Suppressor macrophage treated with lipopolysaccharide for 4 hours (primary cell): ENCODE measurements at regions not wholly inside any gene's neighbourhood (a gene's known extent, or its start where the extent isn't known, plus 50 kb on each side); places are given as distances from the start of the nearest gene placed in this dataset.

Source experiments
- DNase-seq: peaks from one replicate; pipeline ENCODE4 v3.0.0-alpha.2; 2020

DNA sequence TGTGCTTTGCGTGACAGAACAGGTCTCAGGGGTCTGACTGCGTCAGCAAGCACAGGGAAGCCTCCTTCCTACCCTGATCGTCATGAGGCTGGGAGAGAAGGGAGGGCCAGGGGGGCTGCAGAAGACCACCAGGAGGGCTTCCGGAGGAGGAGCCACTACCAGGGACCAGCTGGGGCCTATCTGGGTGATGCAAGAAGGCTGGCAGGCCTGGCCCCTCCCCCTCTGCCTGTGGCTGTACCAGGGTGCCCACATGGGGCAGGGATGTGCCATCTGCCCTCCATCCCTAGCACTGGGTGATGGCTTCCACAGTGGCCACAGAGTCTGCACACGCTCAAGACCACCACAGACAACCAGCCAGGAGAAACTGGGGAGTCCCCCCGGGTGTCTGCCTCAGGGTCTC, 116.4 kb upstream of the NKX1-1 start:
- no peak for DNase-seq

DNA sequence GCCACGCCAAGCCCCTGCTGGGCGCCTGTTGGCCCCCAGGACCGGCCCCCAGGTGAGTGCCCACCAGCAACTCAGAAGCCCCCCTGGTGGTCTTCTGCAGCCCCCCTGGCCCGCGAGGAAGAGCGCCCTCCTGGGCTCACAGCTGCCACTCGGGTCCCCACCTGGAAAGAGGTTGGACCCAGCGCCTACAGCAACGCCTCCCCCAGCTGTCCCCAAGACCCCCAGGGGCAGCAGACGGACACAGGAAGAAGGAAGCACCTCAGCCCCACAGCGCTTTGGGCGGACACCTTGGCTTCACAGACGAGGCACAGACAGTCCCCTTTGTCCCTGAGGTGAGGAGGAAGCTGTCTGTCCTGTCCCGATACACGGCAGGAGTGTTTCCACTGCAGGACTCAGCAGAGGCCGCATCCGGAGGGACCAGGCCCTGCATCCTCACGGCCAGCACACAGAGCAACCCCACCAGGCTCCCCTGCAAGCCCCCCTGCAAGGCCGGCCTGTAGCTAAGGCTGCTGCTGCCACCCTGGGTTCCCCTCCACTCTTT, 115.6 kb upstream of the NKX1-1 start:
- DNase-seq: no peak

DNA sequence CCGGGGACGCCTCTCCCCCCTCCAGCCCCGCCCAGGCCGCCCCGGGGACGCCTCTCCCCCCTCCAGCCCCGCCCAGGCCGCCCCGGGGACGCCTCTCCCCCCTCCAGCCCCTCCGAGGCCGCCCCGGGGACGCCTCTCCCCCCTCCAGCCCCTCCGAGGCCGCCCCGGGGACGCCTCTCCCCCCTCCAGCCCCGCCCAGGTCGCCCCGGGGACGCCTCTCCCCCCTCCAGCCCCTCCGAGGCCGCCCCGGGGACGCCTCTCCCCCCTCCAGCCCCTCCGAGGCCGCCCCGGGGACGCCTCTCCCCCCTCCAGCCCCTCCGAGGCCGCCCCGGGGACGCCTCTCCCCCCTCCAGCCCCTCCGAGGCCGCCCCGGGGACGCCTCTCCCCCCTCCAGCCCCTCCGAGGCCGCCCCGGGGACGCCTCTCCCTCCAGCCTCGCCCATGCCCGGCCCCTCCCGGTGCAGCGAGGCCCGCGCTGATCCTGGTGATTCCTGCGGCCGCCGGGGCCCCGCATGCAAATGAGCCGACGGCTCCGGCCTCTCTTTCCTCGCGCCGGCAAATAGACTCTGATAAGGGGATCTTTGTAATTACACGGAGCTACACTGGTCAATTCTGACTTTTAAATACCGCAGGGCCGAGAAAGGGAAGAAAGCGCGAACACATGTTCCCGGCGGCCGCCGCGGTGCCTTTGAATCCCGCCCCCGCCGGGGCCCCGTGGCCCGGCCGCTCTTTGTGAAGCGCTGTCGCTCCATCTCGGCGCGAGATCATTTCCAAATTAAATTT, 114.7 kb upstream of the NKX1-1 start:
- DNase-seq: peak; percentile 5

DNA sequence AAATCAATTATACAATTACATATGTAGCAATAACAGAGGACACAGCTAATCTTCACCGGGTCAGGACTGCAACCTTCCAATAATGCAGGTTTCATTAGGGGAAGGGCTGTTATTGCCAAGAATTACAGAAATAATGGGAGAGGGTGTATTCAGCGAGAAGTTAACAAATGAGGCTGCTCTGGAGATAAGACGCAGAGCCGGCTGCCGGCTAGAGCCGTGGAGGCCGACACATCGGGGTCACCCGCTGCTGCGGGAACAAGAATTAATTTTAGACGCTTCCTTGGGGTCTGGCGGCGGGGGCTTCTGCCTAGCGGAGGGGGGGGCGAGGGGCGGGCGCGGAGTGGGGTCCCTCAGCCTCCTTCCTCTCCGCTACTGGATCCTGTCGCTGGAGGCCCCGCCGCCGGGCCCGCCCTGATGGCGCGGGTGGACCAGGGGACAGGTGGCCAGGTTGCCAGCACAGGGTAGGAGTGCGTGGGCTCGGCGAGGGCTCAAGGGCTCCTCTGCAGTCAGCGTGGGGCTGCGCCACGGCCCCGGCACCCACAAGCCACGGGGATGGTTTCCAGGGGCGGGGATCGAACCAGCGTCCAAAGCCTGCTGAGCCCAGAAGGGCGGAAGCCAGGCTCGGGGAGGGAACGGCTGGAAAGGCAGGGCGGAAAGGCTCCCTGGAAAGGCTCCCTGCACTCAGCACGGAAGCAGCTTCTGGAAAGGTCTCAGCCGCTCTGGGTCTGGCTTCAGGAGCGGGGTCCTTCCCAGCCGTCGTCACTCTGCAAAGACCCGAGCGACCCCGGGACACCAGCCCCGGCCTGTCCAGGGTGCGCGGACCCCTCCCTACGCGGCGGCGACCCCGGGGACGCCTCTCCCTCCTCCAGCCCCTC, 113.8 kb upstream of the NKX1-1 start:
- DNase-seq: no peak

DNA sequence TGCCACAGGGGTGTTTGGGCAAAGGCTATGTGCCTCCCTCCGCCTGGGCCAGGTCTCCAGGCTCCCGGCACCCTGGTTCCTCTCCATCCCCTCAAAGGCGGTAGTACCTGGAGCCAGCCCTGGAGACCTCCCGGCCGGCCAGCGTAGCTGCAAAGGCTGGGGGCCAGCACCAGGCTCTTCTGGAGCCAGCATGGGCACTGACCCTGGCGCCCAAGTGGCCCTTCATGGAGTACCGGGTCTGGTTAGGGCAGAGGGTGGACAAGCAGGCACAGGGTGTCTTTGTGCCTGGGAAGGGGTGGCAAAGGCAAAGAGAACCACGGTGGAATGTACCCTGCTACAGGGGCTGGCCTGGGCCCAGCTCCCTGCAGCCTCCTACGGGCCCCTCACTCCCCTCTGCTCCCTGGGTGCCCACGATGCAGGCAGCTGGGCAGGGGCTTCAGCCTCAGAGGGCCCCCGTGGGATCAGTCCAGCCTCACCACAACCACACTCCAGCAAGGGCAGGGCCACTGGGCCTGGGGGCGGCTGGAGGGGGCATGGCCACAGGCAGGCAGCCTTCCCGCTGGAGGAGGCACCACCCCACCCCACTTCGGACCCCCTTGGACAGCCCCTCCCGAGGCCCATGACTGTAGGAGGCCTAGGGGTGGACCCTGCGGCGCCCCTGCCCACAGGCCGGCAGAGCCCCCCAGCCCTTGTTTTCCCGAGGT, 112.9 kb upstream of the NKX1-1 start:
- no peak for DNase-seq

DNA sequence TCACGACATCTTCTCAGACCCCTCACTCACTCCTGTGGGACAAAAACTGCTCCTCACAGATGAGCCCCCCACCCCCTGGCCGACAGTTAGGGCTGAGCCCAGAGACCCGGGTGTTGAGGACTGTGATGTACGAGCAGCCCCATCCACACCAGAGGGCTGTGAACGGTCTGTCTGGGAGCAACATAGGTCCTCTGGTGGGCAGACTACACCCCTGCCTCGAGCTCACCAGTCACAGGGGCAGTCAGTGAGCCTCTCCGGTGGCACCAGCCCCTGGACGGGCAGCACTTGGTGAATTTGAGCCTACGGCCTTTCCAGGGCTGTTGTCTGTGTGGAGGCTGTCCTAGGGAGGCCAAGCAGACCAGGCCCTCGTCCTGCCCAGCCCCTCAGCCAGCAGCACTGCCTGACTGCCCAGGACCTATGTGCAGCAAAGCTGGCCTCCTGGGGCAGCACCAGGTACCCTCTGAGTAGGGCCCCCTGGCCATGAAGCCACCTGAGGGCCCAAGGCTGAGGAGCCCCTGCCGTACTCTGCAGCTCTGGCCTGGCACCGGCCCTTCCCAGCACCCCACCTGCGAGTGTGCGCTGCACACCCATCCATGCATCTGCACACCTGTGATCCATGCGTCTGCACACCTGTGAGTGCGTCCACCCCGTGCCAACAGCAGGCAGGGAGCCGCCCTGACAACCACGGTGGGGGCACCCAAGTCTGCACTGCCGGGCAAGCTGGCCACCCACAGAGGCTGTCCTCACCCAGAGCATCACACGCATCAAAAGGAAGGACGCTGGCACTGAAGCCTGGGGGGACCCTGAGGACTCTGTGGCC, 111.6 kb upstream of the NKX1-1 start:
- no peak for DNase-seq

DNA sequence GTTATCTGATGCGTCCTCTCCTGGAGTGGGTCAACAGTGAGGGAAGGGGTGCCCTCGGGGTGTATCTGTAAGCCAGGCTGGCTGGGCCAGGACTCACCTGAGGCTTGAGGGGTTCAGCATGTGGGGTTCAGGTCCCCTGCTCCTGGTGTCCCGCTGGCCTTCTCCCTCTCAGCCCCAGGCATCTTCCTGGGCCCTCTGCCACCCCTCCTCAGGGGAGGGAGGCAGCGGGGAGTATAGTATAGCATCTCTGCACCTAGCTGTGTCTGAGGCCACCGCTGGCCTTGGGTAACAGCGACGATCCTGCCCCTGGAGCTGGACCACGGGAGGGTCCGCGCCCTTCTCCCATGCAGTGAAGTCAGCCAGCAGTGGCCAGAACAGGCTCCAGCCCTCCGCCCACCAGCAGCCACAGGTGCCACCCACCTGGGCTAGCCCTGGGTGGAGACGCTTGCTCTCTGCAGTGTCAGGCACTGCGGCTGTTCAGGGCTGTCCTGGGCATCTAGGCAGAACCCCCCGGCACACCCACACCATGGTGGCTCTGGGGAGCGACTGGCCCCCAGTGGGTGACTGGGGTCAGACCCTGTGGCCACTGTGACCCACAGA, 110.7 kb upstream of the NKX1-1 start:
- DNase-seq: no peak

DNA sequence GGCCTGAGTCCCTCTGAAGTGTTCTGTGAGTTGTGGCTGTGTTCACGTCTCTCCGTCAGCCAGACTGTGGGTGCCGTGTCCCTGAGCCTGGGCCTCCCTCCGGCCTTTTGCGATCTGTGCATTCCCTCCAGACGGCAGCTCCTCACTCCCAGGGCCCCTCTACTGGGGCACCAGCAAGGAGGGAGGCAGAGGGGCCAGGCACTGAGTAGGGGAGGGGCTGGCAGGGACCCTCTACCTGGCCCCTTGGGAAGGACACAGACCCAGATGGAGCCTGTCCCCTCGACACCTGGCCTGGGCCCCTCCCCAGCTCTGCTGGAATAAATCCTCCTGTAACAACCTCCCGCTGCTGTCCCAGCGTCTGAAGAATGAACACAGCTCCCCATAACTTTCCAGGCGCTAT, 110.0 kb upstream of the NKX1-1 start:
- DNase-seq: no peak

DNA sequence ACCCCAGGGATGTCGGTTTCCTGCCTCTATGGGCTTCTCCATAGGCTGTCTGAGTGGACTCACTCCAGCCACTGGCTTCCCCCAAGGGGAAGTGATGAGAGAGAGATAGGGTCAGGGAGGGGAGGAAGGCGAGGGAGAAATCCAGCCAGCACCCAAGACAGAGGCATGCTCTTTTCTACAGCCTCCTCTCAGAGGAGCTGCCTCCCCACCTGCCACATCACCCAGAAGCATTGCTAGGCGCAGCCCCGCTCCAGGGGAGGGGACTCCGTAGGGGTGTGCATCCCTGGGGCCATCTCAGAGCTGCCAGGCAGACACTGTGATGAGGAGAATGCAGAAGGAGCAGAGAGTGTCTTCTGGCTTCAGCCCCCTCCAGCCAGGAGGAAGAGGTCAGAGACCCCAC, 109.5 kb upstream of the NKX1-1 start:
- no peak for DNase-seq

DNA sequence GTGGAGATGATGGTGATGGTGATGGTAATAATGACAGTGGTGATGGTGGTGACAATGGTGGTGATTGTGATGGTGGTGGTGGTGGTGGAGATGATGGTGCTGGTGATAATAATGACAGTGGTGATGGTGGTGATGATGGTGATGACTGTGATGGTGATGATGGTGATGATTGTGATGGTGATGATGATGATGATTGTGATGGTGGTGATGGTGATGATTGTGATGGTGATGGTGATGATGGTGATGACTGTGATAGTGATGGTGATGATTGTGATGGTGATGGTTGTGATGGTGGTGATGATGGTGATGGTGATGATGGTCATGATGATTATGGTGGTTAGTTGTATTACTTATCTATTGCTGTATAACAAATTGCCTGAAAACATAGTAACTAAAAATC, 108.9 kb upstream of the NKX1-1 start:
- no peak for DNase-seq

DNA sequence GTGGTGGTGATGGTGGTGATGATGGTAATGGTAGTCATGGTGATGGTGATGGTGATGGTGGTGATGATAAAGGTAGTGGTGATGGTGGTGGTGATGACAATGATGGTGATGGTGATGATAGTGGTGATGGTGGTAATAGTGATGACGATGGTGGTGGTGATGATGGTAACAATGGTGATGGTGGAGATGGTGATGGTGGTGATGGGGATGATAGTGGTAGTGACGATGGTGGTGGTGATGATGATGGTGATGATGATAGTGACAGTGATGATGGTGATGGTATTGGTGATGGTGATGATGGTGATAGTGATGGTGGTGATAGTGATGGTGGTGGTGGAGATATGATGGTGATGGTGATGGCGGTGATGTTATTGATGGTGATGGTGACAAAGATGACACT, 108.4 kb upstream of the NKX1-1 start:
- no peak for DNase-seq

DNA sequence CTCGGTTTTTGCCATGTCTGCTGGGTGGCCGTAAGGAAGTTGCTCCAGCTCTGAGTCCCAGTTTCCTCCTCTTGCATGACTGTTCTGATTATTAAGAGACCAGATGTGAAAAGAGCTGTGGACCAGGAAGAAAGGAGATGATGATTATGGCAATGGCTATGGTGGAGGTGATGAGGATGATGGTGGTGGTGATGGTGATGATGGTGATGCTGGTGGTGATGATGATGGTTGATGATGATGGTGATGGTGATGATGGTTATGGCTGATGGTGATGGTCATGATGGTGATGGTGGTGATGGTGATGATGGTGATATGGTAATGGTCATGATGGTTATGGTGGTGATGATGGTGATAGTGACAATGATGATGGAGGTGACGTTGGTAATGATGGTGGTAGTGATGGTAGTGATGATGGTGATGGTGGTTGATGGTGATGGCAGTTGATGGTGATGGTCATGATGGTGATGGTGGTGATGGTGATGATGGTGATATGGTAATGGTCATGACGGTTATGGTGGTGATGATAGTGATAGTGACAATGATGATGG, 107.8 kb upstream of the NKX1-1 start:
- no peak for DNase-seq

DNA sequence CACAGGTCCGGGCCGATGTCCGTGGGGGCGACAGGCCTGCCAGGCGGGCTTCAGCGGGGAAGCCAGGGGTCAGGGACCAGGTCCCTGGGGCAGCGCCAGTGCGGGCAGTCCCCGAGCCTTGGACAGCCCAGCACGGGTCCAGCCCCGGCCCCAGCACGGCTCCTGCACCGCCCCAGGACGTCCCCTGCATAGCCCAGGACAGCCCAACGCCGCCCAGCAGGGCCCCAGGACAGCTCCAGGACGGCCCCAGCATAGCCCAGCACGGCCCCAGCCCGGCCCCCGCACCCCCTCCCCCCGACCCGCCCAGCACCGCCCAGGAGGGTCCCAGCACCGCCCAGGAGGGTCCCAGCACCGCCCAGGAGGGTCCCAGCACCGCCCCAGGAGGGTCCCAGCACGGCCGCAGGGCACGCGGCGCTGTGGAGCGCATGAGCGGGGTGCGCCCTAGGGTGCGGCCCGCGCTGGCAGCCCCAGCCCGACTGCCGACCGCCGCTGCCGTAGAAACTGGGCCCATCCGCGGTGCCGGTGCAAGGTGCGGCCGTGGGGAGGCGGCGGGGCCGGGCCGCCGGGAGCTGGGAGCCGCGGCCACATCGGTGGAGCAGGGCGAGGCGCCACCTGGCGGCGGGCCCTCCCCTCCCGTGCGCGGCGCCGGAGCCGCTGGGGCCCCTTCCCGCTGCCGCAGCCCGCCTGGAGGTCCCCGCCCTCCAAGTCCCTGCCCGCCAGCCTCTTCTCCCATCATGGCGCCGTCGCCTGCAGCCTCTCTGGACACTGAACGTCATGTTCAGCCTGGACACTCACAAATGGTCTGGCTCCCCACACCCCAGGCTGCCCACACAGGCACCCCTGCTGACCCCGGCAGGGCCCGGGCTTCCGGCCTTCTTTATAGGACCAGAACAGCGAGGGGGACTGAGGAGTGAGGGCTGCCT, 106.8 kb upstream of the NKX1-1 start:
- peak; percentile 63 for DNase-seq

DNA sequence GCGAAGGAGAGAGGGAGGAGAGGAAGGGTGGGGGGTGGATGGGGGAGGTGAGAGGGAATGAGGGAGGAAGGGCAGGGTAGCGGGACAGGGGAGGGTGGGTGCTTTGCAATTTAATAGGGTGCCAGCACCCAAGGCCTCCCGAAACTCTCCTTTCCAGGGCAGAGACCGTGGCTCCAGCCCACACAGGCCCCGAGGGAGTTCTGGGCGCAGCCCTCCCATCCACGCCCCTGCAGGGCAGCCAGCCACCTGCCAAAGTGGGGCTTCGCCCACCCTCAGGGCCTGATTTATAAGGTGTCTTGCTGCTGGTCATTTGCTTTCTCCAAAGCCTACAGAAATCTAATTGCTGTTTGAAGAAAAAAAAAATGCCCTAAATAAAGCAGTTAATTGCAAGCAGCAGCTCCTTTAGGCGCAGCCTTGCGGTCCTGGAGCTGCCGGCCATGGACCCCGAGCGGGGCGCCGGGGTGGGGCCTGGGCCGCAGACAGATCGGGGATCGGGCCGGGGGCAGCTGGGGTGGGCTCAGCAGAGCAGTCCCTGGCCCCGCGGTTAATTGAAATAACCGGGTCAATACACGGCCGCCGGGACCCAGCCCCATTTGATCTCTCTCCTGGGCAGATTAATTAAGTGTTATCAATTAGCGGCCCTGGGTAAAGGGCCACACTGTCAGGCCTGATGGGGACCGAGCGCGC, 106.0 kb upstream of the NKX1-1 start:
- DNase-seq: no peak

DNA sequence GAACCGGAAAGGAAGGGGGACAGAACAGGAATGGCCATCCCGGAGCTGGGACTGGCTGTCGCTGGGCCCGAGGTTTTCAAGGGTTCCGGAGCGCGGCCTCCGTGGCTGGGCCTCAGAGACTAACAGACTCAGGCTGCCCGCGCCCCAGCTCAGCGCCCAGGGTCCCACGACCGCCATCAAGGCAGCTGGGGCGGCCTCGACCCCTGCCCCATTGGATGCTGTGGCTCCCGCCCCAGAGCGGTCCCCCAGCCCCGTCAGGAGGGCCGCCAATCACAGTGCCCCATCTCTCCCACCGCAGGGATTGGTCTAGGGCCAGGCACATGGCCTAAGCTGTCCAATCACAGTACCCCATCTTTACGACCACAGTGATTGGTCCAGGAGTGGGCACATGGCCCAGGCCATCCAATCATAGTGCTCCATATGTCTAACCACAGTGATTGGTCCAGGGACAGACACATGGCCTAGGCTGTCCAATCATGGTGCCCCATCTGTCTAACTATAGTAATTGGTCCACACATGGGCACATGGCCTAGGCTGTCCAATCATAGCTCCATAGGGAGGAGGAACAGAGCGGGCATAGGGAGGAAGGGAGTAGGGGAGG, 105.3 kb upstream of the NKX1-1 start:
- peak; percentile 62 for DNase-seq

DNA sequence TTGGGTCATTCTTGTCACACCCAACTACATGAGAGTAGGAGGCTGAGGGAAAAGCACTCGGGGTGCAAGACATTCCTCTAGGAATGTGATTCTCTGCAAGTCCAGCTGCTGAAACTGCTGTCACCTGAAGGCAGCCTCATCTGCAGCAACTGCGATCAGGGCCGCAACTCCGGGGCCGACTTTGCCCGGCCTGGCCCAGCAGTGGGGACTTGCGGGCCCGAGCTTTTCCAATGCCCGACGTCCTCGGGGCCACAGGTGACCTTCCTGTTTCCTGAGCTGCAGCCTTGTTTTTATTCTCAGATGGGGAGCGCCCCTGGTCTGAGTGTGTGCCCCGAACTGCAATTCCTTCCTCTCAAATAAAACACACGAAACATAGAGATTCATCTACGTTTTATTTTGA, 104.7 kb upstream of the NKX1-1 start:
- DNase-seq: no peak

DNA sequence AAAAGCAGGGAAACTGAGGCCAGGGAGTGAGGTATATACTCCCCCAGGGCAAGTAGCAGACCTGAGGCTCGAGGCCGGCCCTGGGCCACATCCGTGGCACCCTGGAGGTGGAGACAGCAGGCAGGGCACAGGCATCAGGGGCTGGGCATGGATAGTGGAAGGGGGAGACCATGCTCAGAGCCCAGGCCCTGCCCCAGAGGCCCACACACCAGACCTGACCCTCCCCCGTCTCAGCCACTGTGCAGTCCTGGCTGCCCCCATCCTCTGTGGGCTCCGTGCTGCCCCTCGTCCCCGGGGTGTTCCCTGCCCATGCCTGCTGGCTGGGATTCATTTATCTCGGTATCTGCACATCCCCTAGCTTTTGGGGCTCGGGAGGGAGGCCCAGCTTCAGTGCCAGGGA, 103.1 kb upstream of the NKX1-1 start:
- DNase-seq: no peak

DNA sequence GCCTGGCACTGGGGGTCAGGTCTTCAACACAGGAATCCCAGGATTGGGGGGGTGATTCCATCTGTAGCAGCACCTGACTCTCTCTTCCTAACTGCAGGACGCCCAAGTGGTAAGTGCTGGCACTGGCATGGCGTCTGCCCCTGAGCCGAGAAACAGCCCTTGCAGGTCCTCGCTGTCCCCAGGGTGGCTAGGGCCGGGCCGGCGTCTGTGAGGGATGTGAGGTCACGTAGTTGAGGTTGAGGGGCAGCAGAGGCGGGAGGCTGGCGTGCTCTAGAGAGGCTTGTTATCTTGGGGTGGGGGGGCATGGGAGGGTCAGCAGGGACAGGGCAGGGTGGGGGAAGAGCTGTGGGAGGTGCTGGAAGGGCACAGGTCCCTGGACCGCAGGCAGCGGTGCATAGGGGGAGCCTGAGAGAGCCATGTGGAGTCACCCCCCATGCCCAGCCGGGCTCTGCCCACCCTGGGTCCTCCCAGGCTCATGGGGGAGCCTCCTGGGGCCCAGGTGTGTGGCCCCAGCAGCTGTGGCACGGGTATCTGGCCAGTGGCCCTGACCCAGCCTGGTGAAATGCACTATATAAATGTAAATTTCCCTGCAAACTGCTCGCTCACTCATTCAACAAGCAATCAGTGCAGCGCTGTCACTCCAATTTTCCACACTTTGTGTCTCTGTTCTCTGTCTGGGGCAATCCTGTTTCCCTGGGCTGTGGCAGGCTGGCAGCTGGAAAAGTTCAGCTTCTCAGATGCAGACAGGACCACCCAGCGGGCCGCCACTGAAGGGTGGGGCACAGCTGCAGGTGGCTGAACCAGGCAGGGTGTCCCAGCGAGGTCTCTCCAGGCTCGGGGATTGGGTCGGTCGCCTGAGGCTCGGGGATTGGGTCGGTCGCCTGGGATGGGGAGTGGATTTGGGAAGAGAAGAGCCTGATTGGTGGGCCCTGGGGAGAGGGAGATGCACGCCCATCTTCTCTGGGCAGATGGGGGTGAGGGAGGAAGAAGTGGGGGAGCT, 102.2 kb upstream of the NKX1-1 start:
- DNase-seq: no peak
